HUES48 (cell line): ENCODE measurements at regions not wholly inside any gene's neighbourhood (a gene's known extent, or its start where the extent isn't known, plus 50 kb on each side); places are given as distances from the start of the nearest gene placed in this dataset.
A peak's percentile ranks its signal among the peaks of the same experiment; 100 is the strongest.

ENCODE experiments used
- H3K27ac ChIP-seq: one replicate; pipeline ENCODE4 v1.7.0; 2013; ENCODE audit warnings: low read depth, low read length, inconsistent platforms
- H3K27me3 ChIP-seq: 2 replicates; pipeline ENCODE4 v1.6.1; 2013; ENCODE audit warnings: mild to moderate bottlenecking, low read length; ENCODE audit not compliant: control insufficient read depth, insufficient read depth
- H3K36me3 ChIP-seq: 2 replicates; pipeline ENCODE4 v1.6.1; 2013; ENCODE audit warnings: low read length; ENCODE audit not compliant: control insufficient read depth, insufficient read depth
- H3K4me1 ChIP-seq: 2 replicates; pipeline ENCODE4 v1.6.1; 2013; ENCODE audit warnings: mild to moderate bottlenecking, low read length; ENCODE audit not compliant: control insufficient read depth, insufficient read depth
- H3K4me3 ChIP-seq: 2 replicates; pipeline ENCODE4 v1.5.1; 2013; ENCODE audit warnings: mild to moderate bottlenecking, low read depth, low read length
- H3K9ac ChIP-seq: 2 replicates; pipeline ENCODE4 v1.6.1; 2013; ENCODE audit warnings: mild to moderate bottlenecking, low read depth, low read length, moderate library complexity
- H3K9me3 ChIP-seq: 2 replicates; pipeline ENCODE4 v1.6.1; 2013; ENCODE audit warnings: low read length; ENCODE audit not compliant: control insufficient read depth, insufficient read depth

GRCh38 chr20:6583134-6583738 is 184.2 kb upstream of the BMP2 start:
- Histone ChIP-seq H3K27ac (no peak overlapping the region), H3K9ac (no peak overlapping the region), H3K4me1 (peaks cover 2% of the 10 kb centered on the region; the same call in 1 of the 2 replicates), H3K9me3 (no peaks in the 10 kb centered on the region), H3K36me3 (no peaks in the 10 kb centered on the region), H3K27me3 (no peaks in the 10 kb centered on the region), H3K4me3 (no peak overlapping the region)

GRCh38 chr20:6582449-6582848 is 185.0 kb upstream of the BMP2 start:
- H3K9ac ChIP-seq: no peak overlapping the region
- H3K36me3 ChIP-seq: no peaks in the 10 kb centered on the region
- H3K9me3 ChIP-seq: no peaks in the 10 kb centered on the region
- H3K4me3 ChIP-seq: no peak overlapping the region
- no peak overlapping the region for H3K27ac ChIP-seq
- H3K27me3 ChIP-seq: no peaks in the 10 kb centered on the region
- H3K4me1 ChIP-seq: peaks cover 2% of the 10 kb centered on the region; the same call in 1 of the 2 replicates

DNA sequence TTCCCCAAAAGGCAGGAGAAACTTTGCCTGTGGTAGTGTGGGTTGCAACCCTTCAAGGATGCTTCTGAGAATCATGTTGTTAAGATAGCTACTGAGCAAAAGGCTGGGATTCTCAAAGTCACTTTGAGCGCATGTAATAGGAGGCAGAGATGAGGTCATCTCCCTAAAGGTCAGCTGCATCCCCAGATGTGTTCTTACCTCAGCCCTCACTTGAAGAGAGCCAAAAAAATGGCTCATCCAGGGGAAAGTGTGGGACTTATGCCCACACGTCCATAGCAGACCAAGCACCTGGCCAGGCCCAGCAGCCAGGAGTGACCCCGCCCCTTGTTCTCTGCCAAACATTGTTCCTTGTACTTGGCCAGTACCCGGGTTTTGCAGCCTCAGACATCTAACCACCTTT is 187.0 kb upstream of the BMP2 start:
- H3K27ac ChIP-seq: no peak overlapping the region
- H3K4me1 ChIP-seq: peaks cover 2% of the 10 kb centered on the region; the same call in 1 of the 2 replicates
- H3K27me3 ChIP-seq: no peaks in the 10 kb centered on the region
- no peaks in the 10 kb centered on the region for H3K9me3 ChIP-seq
- H3K4me3 ChIP-seq: no peak overlapping the region
- H3K36me3 ChIP-seq: no peaks in the 10 kb centered on the region
- no peak overlapping the region for H3K9ac ChIP-seq

DNA sequence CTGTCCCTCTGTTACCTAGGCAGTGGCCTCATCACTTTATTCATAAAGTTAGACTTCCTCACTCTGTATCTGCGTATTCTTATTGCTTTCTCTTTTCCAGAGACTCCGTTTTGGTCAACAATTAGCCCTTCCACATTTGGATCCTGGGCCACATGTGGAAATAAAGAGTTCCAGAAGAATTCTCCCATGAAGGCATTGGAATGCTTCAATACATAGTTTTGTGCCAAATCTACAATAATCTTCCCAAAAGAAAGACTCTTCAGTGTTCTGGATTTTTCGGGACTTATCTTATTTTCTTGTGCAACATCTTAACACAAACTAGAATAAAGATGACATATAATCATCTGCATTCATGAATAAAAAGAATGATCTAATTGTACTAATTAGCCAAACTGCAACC is 187.7 kb upstream of the BMP2 start:
- H3K27ac ChIP-seq: no peak overlapping the region
- H3K4me3 ChIP-seq: no peak overlapping the region
- peaks cover 2% of the 10 kb centered on the region; the same call in 1 of the 2 replicates for H3K4me1 ChIP-seq
- no peaks in the 10 kb centered on the region for H3K27me3 ChIP-seq
- H3K9me3 ChIP-seq: no peaks in the 10 kb centered on the region
- no peaks in the 10 kb centered on the region for H3K36me3 ChIP-seq
- no peak overlapping the region for H3K9ac ChIP-seq

DNA sequence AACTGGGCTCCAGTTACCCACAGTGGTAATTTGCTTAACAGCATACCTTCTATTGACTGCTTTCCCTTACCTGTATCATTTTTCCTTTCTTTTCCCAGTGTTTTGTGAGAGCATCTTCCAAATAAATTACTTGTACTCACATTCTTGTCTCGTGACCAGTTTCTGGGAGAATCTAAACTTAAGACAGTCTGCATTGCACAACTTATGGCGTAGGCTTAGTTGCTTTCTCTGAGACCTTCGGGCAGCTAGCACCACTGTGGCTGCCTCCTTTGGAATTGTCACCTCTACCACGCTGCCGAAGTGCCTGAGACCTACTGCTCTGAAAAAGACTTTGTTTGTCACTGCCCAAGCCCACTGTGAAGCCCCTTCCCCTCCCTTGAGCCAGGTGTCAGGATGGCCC is 188.1 kb upstream of the BMP2 start:
- Histone ChIP-seq H3K27me3 (no peaks in the 10 kb centered on the region), H3K36me3 (no peaks in the 10 kb centered on the region), H3K4me3 (no peak overlapping the region), H3K9me3 (no peaks in the 10 kb centered on the region), H3K4me1 (peaks cover 2% of the 10 kb centered on the region; the same call in 1 of the 2 replicates), H3K27ac (no peak overlapping the region), H3K9ac (no peak overlapping the region)

- no peaks in the 10 kb centered on the region for H3K27me3 ChIP-seq
- no peak overlapping the region for H3K9ac ChIP-seq
- H3K36me3 ChIP-seq: no peaks in the 10 kb centered on the region
- no peaks in the 10 kb centered on the region for H3K4me1 ChIP-seq
- H3K9me3 ChIP-seq: no peaks in the 10 kb centered on the region
- no peak overlapping the region for H3K4me3 ChIP-seq
- H3K27ac ChIP-seq: no peak overlapping the region
Observed at GRCh38 chr20:6577451-6577850, 190.0 kb upstream of the BMP2 start.

- no peak overlapping the region for H3K4me3 ChIP-seq
- no peaks in the 10 kb centered on the region for H3K27me3 ChIP-seq
- H3K27ac ChIP-seq: no peak overlapping the region
- H3K4me1 ChIP-seq: no peaks in the 10 kb centered on the region
- no peaks in the 10 kb centered on the region for H3K9me3 ChIP-seq
- no peak overlapping the region for H3K9ac ChIP-seq
- no peaks in the 10 kb centered on the region for H3K36me3 ChIP-seq
Observed at GRCh38 chr20:6576726-6577125, 190.8 kb upstream of the BMP2 start.

GRCh38 chr20:6575912-6576401 is 191.5 kb upstream of the BMP2 start:
- Histone ChIP-seq H3K9ac (no peak overlapping the region), H3K9me3 (no peaks in the 10 kb centered on the region), H3K4me1 (no peaks in the 10 kb centered on the region), H3K36me3 (no peaks in the 10 kb centered on the region), H3K27ac (peak overlapping the region; percentile 17), H3K4me3 (no peak overlapping the region), H3K27me3 (no peaks in the 10 kb centered on the region)

GRCh38 chr20:6566821-6567220 is 200.7 kb upstream of the BMP2 start:
- no peaks in the 10 kb centered on the region for H3K36me3 ChIP-seq
- no peak overlapping the region for H3K4me3 ChIP-seq
- H3K27ac ChIP-seq: no peak overlapping the region
- no peaks in the 10 kb centered on the region for H3K9me3 ChIP-seq
- no peaks in the 10 kb centered on the region for H3K4me1 ChIP-seq
- H3K27me3 ChIP-seq: no peaks in the 10 kb centered on the region
- no peak overlapping the region for H3K9ac ChIP-seq

DNA sequence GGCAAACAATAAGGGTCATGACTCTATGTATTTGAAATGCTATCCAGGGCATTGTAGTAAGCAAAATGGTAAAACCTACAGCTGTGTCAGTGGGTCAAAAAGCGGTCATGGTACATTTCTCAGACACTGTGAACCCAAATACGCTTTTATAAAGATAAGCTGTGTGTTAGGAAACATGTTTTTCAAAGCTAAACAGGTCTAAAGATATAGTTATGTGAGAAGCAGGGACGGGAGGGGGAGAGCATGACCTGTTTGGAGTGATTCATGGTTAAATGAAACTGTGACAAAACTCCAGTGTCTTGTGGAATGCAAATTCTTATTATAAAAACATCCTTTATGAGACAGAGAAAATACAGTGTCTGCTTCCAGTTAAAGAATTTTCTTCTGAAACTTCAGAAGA is 205.4 kb upstream of the BMP2 start:
- Histone ChIP-seq H3K27me3 (no peaks in the 10 kb centered on the region), H3K4me3 (no peak overlapping the region), H3K9ac (no peak overlapping the region), H3K4me1 (no peaks in the 10 kb centered on the region), H3K27ac (no peak overlapping the region), H3K9me3 (no peaks in the 10 kb centered on the region), H3K36me3 (no peaks in the 10 kb centered on the region)

DNA sequence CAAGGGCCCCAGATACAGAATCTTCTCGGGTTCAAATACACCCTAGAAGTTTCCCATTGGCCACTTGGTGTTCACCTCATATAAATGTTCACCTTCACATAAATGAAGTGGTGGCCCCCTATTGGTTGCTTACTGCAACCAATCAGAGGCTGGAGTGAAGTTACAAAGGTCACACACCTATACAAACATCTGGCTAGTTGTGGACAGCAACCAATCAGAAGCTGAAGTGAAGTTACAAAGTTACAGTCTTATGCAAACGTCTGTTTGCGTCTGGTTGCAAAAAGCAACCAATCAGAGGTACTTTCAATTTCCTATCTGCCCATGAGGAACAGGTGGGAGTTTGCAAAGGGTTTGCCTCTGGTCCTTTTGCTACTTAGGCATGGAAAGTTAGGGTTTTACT is 206.5 kb upstream of the BMP2 start:
- Histone ChIP-seq H3K27ac (no peak overlapping the region), H3K36me3 (no peaks in the 10 kb centered on the region), H3K9me3 (no peaks in the 10 kb centered on the region), H3K4me1 (no peaks in the 10 kb centered on the region), H3K27me3 (no peaks in the 10 kb centered on the region), H3K9ac (no peak overlapping the region), H3K4me3 (no peak overlapping the region)
